NCI-H1417 (cell line): ENCODE measurements at regions not wholly inside any gene's neighbourhood (a gene's known extent, or its start where the extent isn't known, plus 50 kb on each side); places are given as distances from the start of the nearest gene placed in this dataset.
A peak's percentile ranks its signal among the peaks of the same experiment; 100 is the strongest.

Source experiments
- DNase-seq, 3 experiments: peaks; one replicate each; lab custom pipeline; 2025; lab: John Stamatoyannopoulos, UW

DNA sequence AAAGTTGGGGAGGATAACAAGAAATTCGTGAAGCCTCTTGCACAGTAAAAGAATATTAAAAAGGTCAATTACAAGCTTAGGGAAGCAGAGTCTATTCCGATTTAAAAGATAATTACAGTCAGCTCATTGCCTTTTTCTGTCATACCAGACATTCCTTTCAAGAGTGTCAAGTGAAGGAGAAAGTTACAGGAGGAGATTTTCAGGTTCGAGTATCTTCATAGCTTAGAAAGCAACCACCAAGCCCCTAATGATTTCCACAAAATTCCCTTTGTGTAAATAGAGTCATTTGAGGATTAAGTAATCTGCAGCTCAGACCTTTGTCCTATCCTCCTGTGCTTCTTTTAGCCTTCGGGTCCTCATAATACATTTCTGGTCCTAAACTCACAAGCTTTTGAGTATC lies 414.9 kb downstream of the CDH2 start:
- no peak for DNase-seq

GRCh38 chr18:27752944-27753343 lies 424.0 kb downstream of the CDH2 start:
- no peak for DNase-seq

DNA sequence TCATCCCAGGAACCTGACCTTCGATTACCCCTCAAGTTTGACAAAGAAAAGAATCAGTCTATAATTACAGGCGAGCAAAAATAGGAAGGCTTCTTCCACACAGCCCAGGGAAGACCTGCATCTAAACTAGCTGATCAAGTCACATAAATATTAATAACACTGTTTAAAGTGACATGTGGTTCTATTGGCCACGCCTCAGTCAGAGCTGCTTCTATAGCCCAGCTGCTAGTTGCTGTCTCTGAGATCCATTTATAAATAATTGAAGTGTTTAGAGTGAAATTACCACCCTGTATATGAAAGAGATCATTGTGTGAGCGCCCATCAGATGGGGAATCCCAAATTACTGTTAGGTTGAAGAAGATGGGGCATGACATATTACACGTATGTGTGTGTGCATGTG lies 426.0 kb downstream of the CDH2 start:
- peak in 2 of 3 experiments; percentile 14 to 54 for DNase-seq

- DNase-seq: peak; percentile 29 to 76 (median 70)
Measured at GRCh38 chr18:27750014-27750413, 426.9 kb downstream of the CDH2 start.

DNA sequence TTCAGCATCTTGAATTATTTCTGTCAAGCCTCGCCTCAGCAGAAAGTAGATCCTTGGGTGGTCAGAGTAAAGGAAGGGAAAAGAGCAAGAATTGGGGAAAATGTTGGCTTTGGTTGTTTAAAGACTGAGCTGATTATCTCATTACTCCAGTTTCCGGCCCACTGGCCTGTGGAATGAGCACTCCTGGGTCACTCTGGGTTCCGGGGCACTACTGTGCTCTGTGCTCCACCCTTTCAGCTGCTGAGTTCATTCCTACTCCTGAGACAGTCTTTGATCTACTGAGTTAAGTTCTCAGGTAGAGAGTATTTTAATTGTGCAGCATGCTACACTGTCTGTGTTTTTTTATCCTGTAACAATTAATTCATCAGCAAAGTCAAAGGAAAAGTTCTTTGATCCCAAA lies 427.7 kb downstream of the CDH2 start:
- no peak for DNase-seq

DNA sequence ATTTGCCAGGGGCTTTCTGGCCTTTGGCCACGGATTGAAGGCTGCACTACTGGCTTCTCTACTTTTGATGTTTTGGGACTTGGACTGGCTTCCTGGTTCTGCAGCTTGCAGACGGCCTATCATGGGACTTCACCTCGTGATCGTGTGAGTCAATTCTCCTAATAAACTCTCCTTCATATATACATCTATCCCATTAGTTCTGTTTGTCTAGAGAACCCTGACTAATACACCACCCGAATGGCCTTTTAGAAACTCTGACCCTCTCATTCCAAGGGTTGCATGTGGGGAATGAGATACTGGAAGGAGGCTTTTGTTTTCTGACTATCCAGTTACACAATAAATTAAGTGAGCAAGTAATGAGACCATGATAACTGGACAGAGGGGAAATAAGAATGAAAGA lies 430.7 kb downstream of the CDH2 start:
- no peak for DNase-seq

- peak in 1 of 3 experiments; percentile 5 for DNase-seq
Measured at GRCh38 chr18:27735117-27735516, 441.8 kb downstream of the CDH2 start.

DNA sequence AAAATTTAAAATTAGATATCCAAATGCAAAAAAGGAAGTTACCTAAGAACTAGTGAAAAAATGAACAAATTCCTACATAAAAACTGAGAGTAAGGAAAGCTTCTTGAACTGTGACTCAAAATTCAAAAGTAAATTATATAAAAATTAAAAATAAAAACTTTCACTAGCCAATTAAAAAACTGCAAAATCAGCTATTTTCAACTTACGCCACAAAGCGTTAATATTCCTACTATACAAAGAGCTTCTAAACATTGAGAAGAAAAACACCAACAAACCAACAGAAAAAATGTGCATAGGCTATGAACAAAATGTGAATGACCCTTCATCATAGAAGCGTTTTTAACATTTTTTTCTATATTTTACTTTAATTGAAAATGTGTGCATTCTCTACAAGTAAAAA lies 445.7 kb downstream of the CDH2 start:
- no peak for DNase-seq

DNA sequence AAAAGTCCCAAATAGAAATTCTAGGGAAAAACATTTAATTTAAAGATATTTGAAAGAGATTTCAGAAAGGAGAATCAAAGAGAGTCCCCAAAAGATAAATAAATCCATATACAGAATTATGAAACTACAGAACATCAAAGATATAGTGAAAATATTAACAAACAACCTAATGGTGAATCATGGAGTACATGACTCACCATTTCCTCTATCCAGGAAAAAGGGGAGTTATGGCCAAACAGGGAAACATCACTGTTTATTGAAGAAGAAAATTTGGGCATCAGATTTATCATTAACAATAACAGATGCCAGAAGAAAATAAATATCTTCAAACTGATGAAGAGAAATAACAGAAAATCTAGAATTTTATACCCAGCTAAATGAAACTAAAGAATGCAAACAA lies 448.3 kb downstream of the CDH2 start:
- DNase-seq: no peak

- DNase-seq: no peak
Measured at GRCh38 chr18:27724362-27724761, 452.6 kb downstream of the CDH2 start.

- no peak for DNase-seq
Measured at GRCh38 chr18:27723168-27723567, 453.8 kb downstream of the CDH2 start.

DNA sequence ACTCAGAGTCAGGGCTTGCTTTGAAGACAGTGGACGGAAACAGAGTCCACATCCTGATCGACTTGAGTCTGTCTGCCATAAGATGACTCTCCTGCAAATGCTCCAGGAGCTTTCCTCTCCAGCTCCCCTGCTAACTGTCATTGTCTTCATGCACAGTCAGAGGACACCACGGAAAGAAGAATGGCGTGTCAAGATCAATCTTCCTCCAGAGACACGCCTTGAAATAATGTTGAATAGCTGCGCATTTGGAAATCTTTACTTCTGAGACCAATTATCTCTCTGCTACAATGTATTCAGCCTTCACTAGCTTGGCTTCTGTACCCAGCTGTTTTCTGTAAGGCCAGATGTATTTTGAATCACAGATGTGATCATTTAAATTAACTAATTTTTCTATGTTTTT lies 457.2 kb downstream of the CDH2 start:
- no peak for DNase-seq

- DNase-seq: no peak
Measured at GRCh38 chr18:27717816-27718215, 459.1 kb downstream of the CDH2 start.

DNA sequence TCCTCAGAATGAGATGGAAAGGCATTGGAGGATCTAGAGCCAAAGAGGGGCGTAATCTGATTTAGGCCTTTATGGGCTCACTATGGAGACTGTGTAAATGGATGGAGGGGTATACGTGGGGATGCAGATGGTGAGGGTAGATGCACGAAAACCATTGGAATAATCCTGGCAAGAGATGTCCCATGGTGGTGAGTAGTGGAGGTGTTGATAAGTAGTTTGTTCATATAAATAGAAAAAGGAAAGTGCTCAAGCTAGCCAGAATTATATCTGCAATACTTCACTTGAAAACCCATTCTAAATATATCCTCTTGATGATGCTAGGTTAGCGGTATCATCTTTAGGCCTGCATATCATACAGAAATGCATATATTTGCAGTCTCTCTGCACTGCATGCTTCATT lies 459.7 kb downstream of the CDH2 start:
- peak in 1 of 3 experiments; percentile 11 for DNase-seq

DNA sequence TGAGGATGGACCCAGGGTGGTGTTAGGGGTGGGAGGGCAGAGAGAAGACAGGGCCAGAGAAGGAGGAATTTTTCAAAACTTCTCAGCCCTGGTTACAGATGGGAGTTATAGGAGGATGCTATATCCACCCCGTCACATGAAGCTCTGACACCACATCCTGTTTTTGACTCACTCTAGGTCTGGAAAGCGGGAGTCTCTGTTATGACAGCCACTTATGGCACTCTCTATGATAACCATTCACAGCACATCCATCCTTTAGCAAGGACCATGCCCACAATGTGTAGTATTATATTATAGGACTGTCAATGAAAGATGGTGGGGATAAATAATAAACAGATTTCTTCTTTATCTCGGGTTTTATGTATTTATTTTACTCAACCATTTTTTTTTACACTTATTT lies 461.2 kb downstream of the CDH2 start:
- no peak for DNase-seq

DNA sequence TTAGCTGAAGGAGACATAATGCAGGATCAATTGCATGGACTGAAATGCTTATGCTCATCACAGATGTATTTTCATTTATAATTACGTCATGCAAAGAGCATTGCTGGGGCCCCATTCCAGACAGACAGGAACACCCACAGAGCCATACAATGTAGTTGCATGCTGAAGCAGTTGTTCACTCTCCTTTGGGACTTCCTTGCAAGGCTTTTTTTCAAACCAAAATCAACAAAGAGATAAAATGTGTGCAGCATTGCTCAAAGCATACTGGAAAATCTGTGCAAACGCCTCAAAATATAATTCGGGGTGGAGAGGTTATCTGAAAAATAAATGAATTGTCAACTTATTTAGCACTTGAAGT lies 463.2 kb downstream of the CDH2 start:
- peak in 2 of 3 experiments; percentile 15 to 34 for DNase-seq

GRCh38 chr18:27713037-27713737 lies 463.7 kb downstream of the CDH2 start:
- DNase-seq: peak; percentile 26 to 89 (median 77)

GRCh38 chr18:27712066-27712465 lies 464.9 kb downstream of the CDH2 start:
- DNase-seq: peak; percentile 38 to 81 (median 43)

DNA sequence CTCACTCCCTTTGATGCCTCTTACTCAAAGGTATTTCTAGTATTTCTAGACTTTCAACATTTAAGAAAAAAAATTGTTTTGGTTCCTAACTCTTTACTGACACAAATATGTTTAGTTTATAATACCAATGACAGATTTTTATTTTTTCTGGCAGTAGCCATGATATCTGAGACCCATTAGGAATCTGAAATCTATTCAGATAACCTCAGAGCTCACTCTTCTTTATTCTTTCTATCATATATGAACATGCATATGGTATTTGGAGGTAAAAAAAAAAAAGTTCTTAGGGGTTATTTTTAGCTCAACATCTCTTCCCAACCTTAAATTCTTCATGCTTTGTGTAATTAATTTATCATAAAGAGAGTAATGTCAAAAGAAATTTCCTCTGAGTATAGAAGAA lies 465.5 kb downstream of the CDH2 start:
- DNase-seq: no peak

DNA sequence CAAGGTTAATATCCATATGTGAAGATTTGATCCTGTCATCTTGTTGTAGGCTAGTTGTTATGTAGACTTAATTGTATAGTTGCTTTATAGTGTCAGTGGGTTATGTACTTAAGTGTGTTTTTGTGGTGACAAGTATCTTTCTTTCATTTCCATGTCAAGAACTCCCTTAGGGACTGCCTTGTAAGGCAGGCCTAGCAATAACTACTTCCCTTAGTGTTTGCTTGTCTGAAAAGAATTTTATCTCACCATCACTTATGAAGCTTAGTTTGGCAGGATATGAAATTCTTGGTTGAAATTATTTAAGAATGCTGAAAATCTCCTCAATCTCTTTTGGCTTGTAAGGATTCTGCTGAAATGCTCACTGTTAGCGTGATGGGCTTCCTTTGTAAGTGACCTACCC lies 467.6 kb downstream of the CDH2 start:
- DNase-seq: no peak

DNA sequence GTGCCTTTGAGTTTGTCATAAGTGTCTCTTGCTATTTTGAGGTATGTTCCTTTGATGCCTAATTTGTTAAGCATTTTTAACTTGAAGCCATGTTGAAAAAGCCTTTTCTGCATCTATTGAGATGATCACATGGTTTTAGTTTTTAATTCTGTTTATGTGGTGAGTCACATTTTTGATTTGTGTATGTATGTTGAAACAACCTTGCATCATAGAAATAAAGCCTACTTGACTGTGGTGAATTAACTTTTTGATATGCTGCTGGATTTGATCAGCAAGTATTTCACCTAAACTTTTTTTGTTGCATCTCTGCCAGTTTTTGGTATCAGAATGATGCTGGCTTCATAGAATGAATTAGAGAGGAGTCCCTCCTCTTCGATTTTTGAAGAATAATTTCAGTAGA lies 469.7 kb downstream of the CDH2 start:
- DNase-seq: no peak

GRCh38 chr18:27704736-27705361 lies 472.1 kb downstream of the CDH2 start:
- peak in 1 of 3 experiments; percentile 43 for DNase-seq

DNA sequence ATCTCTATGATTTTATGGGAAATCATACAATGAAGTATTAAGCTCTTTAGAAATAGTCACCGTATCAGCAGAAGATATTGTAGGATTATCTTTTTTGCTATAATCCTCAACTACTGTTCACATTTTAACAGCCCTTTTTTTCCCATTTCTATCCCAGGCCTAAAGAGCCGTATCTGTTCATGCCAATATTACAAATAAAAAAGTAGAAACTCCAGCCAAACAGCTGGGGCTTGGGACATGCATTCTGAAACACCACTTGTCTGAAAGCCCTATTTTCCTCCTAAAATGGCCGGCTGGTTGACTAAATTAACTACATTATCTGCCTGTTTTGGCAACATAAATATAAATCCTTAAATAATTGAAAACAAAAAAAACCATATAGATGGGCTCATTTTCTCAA lies 477.8 kb downstream of the CDH2 start:
- no peak for DNase-seq

- no peak for DNase-seq
Measured at GRCh38 chr18:27696148-27696547, 480.8 kb downstream of the CDH2 start.
